NCI-H2171 (cell line): ENCODE measurements at regions not wholly inside any gene's neighbourhood (a gene's known extent, or its start where the extent isn't known, plus 50 kb on each side); places are given as distances from the start of the nearest gene placed in this dataset.
"Not testable (repeated sequence)": the region's sequence is repeated elsewhere in the genome, so short reads cannot be mapped to it uniquely, and the experiment has no call there.

Experiments used
- DNase-seq: peaks from one replicate; lab custom pipeline; 2025; lab: John Stamatoyannopoulos, UW

DNA sequence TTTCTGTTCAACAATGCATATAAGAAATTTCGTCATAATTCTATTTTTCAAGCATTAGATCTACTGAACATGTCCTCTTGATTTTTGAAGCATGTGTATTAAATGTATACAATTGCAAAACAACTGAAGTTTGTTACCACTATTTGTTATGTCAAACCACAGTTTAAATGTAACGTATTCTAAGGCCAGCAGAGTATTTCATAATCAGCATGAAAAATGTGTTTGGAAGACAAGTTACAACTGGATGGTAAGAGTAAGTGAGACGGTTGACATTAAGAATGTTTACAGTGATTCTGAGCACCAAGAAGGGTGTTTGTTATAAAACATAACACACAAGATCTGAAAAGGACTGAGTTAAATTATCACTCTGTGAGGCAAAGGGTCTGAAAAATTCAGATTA lies 738.4 kb downstream of the PLOD2 start:
- DNase-seq, result no peak

GRCh38 chr3:145427355-145427754 lies 733.6 kb downstream of the PLOD2 start:
- no peak for DNase-seq

- DNase-seq, result no peak
Observed at GRCh38 chr3:145429546-145429945, 731.4 kb downstream of the PLOD2 start.

- no peak for DNase-seq
Observed at GRCh38 chr3:145448436-145448835, 712.5 kb downstream of the PLOD2 start.

DNA sequence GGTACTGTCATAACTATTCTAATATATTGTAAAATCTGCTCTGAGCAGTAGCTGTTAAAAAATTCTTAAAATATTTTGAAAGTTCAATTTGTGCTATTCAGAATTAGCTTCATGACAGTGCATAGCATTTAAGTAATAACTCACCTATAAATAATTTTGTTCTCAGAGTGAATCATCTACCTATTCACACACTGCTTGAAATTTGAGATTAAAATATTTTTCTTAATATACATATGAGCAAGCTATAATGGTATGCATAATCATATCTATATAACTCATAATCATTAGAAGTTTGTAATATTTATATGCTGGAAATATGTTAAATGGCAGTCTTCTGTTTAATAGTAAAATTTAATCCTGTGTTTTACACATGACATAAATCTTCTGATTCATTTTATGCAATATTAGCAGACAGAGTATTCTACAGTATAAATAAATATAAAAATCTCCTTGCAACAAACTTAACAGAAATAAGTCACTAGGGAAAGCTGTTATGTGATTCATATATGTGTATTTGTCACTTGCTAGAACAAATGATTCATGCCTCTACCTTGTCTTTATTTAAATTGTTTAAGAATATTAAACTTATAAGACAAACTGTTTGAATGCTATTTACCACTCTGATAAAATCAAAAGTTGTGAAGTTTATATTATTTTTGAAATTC lies 710.8 kb downstream of the PLOD2 start:
- no peak for DNase-seq

DNA sequence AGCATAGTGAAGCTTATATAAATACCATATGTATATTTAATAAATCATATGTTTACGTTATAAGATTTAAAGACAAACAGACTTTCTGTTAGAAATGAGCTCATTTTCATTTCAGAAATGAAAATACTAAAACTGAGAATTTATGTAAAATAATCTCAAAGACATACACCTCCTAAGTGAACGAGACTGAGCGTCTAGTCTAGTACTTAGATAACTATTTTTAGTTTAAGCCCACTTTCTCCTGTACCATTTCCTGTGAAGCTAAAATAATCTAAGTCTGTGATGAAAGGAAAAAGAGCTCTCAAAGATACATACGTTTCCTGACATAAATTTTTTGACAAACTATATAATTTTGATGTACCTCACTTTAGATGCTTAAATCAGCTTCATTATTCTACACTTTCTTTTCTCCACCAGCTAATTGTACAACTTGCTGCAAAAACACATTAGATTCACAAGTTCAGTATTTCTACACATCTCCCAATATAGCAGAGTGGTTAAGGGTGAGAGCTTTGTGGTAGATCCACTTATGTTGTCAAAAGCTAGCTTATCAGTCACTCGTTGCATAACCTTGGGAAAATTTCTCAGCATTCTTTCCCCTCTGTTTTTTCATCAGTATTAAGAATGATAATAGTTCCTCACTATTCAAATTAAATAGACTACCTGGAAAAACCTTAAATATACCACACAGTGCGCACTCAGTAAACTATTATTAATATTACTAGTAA lies 703.0 kb downstream of the PLOD2 start:
- DNase-seq, result no peak

DNA sequence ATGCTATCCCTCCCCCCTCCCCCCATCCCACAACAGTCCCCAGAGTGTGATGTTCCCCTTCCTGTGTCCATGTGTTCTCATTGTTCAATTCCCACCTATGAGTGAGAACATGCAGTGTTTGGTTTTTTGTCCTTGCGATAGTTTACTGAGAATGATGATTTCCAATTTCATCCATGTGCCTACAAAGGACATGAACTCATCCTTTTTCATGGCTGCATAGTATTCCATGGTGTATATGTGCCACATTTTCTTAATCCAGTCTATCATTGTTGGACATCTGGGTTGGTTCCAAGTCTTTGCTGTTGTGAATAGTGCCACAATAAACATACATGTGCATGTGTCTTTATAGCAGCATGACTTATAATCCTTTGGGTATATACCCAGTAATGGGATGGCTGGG lies 701.3 kb downstream of the PLOD2 start:
- DNase-seq, result not testable (repeated sequence)

DNA sequence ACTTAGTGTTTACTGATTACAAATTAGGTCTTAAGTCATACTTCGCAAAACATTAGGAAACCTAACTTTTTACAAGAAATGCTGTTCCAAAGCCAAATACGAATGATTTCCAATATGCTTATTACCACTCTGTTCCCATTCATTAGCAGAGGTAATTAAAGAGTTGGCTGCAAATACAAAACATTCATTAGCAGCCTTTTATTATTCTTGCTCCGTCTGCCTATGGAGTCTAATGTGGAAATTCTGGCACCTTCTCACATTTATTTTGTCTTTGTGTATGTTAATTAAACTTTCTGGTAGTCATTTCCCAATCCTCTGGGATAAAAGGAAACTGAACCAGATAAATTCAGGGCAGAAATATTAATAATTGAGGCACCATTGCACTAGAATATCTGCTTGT lies 689.0 kb downstream of the PLOD2 start:
- DNase-seq, result no peak

GRCh38 chr3:145482735-145483134 lies 678.2 kb downstream of the PLOD2 start:
- DNase-seq, result not testable (repeated sequence)

GRCh38 chr3:145483992-145484391 lies 677.0 kb downstream of the PLOD2 start:
- DNase-seq, result no peak

GRCh38 chr3:145489011-145489410 lies 672.0 kb downstream of the PLOD2 start:
- DNase-seq, result no peak

- no peak for DNase-seq
Observed at GRCh38 chr3:145490088-145491048, 670.6 kb downstream of the PLOD2 start.

GRCh38 chr3:145492456-145492855 lies 668.5 kb downstream of the PLOD2 start:
- DNase-seq, result no peak

DNA sequence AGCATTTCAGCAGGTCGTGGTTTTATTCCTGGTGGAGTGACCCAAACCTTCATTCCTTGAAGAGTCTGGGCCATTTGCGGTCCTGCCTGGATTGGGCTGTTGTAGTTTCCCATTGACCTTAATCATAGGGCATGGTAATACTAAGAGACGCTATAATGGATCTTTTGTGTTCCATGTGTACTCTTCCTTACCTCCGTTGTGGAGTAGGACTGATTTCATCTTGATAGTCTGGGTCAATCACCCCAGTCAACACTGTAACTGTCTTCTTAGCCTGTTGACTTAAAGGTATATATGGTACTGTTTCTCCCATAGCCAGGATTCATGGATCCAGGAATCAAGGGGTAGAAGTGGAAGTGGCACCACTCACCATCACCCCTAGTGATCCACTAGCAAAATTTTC lies 643.6 kb downstream of the PLOD2 start:
- not testable (repeated sequence) for DNase-seq

DNA sequence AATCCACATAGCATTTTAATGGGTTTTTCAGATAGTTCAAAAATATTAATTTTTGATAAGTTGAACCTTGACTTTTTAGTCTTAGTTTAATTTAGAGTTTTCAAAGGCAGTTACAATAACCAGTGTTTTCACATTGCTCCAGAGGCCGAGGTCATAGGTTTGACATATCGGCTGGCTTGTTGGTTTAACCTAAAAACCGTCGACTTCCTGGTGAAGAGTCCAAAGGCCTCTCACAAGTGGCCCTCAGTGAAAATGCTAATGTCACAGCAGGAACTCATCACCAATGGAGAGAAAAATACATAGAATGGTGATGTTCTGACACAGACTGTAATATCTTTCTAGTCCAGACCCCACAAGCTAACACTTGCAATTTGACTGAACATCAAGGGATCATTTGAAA lies 642.3 kb downstream of the PLOD2 start:
- no peak for DNase-seq

DNA sequence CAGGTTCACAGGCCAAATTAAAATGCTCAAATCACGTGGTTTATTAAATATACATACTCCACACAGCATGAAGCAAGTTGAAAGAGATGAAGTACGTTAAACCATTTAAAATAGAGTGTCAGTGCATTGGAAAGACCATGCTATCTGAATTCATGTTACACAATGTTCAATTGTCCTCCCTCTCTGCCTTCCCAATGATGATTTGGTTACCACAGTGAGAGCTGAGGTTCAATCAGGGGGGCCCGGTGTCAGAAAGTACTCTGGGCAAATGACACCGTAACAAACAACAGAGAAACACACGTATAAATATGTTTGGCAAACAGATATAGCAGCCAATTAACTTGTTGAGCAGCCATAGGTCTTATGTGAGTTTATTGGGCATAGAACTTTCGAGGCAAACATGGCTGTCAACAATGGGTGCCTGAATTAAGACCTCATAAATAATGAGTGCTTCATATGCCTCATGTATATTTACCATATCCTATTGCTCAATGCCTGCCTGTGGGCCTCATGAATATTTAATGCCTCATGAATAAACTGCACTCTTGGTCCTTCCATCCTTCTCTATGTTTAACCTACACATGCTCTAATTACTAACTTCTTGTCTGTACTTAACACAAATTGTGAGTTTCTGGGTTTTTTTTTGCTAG lies 641.5 kb downstream of the PLOD2 start:
- no peak for DNase-seq

GRCh38 chr3:145522179-145522578 lies 638.8 kb downstream of the PLOD2 start:
- no peak for DNase-seq

DNA sequence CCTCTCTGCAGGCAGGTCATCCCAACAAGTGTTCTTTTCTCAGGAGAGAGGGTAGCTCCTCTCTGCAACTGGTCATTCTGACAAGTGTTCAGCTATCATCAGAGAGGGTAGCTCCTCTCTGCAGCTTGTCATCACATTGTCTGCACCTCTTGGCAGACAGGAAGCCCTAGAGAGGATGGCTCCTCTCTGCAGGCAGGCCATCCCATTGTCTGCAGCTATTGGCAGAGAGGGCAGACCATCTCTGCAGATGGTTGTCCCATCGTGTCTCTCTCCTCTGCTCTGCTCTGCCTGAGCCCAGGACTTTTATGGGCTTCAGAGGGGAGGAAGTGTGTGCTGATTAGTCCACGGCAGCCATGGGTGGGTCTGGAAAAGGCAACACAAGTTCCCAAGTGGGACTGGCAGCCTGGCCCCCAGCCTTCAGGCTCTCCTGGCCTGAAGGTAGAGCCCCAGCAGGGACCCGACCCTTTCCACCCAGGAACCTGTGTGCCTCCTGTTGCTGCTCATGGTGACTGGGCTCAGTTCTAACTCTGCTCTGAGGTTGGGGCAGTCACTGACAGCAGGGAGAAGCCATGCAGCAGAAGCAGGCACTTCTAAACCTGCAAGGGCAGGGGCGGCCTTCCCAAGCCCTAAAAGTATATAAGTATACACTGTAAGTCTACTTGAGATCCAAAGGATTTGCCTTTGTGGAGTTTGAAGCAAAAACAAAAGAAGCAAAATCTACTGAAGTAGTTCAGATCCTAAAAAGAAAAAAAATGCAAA lies 637.9 kb downstream of the PLOD2 start:
- no peak for DNase-seq

DNA sequence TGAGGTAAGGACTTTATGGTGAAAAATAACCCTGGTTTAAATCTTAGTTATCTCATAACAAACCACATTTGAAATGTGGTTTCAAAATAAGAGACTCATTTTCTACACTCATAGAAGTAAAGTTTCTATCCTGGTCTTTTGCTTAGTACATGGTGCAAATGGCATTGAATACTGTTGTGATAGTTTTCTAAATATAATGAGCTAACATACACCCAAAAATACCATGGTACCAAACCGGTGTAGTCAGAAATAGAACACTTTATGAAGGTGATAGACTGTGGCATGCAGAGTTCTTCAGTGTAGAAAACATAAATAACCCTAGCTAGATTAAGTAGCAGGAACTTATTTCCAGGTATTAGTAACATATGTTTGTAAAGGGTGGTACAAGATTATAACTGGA lies 629.4 kb downstream of the PLOD2 start:
- DNase-seq, result no peak

DNA sequence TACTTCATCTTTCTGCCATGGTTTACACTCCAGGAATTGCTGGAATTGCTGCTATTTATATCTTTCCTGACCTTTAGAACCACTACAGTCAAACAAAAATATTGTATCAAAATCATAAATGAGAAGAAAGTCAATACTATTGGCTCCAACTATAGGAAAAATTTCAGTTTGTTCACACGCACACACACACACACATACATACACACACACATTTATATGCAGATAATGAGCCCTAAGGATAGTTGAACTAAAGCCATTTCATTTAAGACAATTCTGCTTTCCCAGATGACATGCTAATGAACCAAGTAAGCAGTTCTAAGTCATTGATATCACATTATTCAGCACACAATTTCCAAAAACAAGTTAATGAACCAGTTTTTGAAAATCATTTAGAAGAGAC lies 627.3 kb downstream of the PLOD2 start:
- no peak for DNase-seq

GRCh38 chr3:145536461-145536860 lies 624.5 kb downstream of the PLOD2 start:
- DNase-seq, result no peak
